A549 (cell line): ENCODE measurements at regions not wholly inside any gene's neighbourhood (a gene's known extent, or its start where the extent isn't known, plus 50 kb on each side); places are given as distances from the start of the nearest gene placed in this dataset.

Source experiments
- BCL3 ChIP-seq: fragments of >200 bp; sonication (Bioruptor Twin); formaldehyde crosslinking; IDR thresholded peaks from 3 replicates; pipeline ENCODE4 v1.6.1; 2016
- CEBPB ChIP-seq, 2 experiments: fragments of >200 bp in 1 of 2; sonication (Bioruptor Twin) in 1 of 2; formaldehyde crosslinking in 1 of 2; IDR thresholded peaks; 2 replicates each; pipeline ENCODE4 v1.6.1; 2012 to 2016
- CHD4 ChIP-seq: fragments of 200-600 bp; sonication (generic); IDR thresholded peaks from 2 replicates; pipeline ENCODE4 v1.6.1; 2016; ENCODE audit warnings: antibody characterized with exemption, mild to moderate bottlenecking, borderline replicate concordance
- JUNB ChIP-seq: fragments of >200 bp; sonication (Bioruptor Twin); formaldehyde crosslinking; IDR thresholded peaks from 2 replicates; pipeline ENCODE4 v1.6.1; 2016
- NPAS2 ChIP-seq: fragments of 250-450 bp; sonication (Bioruptor Pico); IDR thresholded peaks from 2 replicates; pipeline ENCODE4 v1.8.0; 2022; ENCODE audit warnings: mild to moderate bottlenecking, moderate library complexity, borderline replicate concordance
- POLR2A ChIP-seq: IDR thresholded peaks from 2 replicates; pipeline ENCODE4 v1.6.1; 2012; ENCODE audit warnings: mild to moderate bottlenecking, low read length
- POLR2AphosphoS2 ChIP-seq: conservative IDR thresholded peaks from 2 replicates; pipeline ENCODE4 v1.6.1; 2012; ENCODE audit warnings: low read length, improper control_type of control experiment, inconsistent platforms
- RFX5 ChIP-seq: fragments of 450-650 bp; IDR thresholded peaks from 2 replicates; pipeline ENCODE4 v1.7.1; 2014; ENCODE audit warnings: antibody characterized with exemption, mild to moderate bottlenecking, moderate library complexity
- TFCP2L1 ChIP-seq: fragments of 250-450 bp; sonication (Bioruptor Pico); IDR thresholded peaks from 2 replicates; pipeline ENCODE4 v1.5.0; 2021; ENCODE audit warnings: mild to moderate bottlenecking
- TF ChIP-seq, protein P1 (sequence below): fragments of >200 bp; sonication (Bioruptor Twin); formaldehyde crosslinking; IDR thresholded peaks from 3 replicates; pipeline ENCODE4 v1.5.1; 2016

GRCh38 chr15:94845390-94845716 is 614.0 kb downstream of the MCTP2 start:
- TF ChIP-seq RFX5 (no peak), POLR2AphosphoS2 (no peak), CEBPB (IDR thresholded peaks at IDR 0.05) (no peak), BCL3 (no peak), TFCP2L1 (CRISPR knock-in tag) (no peak), JUNB (no peak), POLR2A (no peak), CHD4 (no peak), NPAS2 (CRISPR knock-in tag) (no peak)
- TF ChIP-seq, protein P1, sequence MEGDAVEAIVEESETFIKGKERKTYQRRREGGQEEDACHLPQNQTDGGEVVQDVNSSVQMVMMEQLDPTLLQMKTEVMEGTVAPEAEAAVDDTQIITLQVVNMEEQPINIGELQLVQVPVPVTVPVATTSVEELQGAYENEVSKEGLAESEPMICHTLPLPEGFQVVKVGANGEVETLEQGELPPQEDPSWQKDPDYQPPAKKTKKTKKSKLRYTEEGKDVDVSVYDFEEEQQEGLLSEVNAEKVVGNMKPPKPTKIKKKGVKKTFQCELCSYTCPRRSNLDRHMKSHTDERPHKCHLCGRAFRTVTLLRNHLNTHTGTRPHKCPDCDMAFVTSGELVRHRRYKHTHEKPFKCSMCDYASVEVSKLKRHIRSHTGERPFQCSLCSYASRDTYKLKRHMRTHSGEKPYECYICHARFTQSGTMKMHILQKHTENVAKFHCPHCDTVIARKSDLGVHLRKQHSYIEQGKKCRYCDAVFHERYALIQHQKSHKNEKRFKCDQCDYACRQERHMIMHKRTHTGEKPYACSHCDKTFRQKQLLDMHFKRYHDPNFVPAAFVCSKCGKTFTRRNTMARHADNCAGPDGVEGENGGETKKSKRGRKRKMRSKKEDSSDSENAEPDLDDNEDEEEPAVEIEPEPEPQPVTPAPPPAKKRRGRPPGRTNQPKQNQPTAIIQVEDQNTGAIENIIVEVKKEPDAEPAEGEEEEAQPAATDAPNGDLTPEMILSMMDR = no peak
